KBM-7 (cell line): ENCODE measurements at regions not wholly inside any gene's neighbourhood (a gene's known extent, or its start where the extent isn't known, plus 50 kb on each side); places are given as distances from the start of the nearest gene placed in this dataset.

Experiments
- DNase-seq: peaks from one replicate; pipeline ENCODE4 v3.0.0-alpha.2; 2015
- in situ Hi-C: fragments of 300-500 bp; cut with MboI; formaldehyde crosslinking; loops from 2 replicates; pipeline ENCODE4 v1.14.3; 2020; ENCODE audit warnings: low sequenced_read_pairs, low pct_unique_long_range_greater_than_20kb, mixed read lengths

DNA sequence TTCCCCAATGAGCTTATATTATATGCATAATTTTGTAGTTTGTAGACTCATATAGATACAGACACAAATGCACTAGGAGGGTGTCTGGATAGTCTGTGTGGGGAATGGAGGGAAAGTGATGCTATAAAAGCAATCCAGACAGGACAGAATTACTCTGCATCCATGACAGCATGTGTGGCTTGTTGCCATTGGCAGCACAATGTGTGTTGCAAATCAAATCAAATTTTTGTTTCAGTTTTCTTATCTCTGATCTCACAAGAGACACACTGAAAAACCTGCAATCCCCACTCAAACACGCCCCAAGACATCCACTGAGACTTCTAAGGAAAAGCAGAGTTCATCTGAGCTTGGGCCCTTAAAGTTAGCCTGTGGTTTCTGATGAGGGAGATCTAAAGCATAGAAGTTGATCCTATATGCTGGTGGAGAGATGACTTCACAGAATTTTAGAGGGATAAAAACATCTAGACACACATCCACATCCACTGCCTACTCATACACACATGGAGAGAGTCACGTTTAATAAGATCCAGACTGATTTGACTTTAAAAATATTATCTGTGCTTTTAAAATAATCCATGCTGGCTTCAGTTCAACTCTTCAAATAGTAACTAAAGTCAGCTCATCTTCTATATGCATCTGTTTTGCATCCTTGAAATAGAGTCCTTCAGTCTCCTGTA, 313.0 kb upstream of the PLXNA2 start:
- DNase-seq = no peak
- in situ Hi-C loops = no loop called here

GRCh38 chr1:208557723-208558094, 313.5 kb upstream of the PLXNA2 start:
- DNase-seq = no peak
- in situ Hi-C loops = no loop called here

- in situ Hi-C loops = no loop called here
- no peak for DNase-seq
Observed at GRCh38 chr1:208559597-208560329, 315.6 kb upstream of the PLXNA2 start.

GRCh38 chr1:208562151-208562960, 318.2 kb upstream of the PLXNA2 start:
- DNase-seq = no peak
- in situ Hi-C loops = no loop called here

GRCh38 chr1:208564466-208564865, 320.3 kb upstream of the PLXNA2 start:
- no peak for DNase-seq
- in situ Hi-C loops = no loop called here

GRCh38 chr1:208565756-208566440, 321.7 kb upstream of the PLXNA2 start:
- no peak for DNase-seq
- in situ Hi-C loops = no loop called here

GRCh38 chr1:208569181-208569580, 325.0 kb upstream of the PLXNA2 start:
- in situ Hi-C loops = no loop called here
- no peak for DNase-seq

DNA sequence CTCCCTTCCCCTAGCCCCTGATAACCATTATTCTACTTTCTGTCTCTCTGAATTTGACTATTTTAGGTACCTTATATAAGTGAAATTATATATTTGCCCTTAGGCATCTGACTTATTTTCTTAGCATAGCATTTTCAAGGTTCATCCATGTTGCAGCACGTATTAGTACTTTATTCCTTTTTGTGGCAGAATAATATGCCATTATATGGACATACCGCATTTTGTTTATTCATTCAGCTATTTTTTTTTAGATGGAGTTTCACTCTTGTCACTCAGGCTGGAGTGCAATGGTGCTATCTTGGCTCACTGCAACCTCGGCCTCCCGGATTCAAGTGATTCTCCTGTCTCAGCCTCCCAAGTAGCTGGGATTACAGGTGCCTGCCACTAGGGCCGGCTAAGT, 326.2 kb upstream of the PLXNA2 start:
- in situ Hi-C loops = no loop called here
- DNase-seq = no peak

DNA sequence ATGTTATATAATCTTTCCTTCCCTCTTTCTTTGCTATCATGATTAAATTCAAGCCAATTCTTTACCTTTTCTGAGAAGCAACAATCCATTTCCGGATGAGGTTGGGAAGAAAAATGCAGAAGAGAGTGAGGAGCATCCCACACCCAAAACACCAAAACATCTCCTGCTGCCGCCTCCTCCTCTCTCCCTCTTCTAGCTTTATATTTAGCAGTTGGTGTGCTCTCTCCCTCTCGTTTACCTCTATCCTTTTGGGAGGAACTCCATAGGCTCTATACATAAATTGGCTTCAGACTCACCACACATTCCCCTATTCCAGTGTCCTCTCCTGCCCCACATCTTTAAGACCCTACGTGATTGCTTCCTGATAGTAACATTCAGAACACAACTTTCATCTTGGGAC, 332.2 kb upstream of the PLXNA2 start:
- in situ Hi-C loops = no loop called here
- DNase-seq = no peak

GRCh38 chr1:208577381-208577905, 333.3 kb upstream of the PLXNA2 start:
- in situ Hi-C loops = no loop called here
- DNase-seq = no peak

DNA sequence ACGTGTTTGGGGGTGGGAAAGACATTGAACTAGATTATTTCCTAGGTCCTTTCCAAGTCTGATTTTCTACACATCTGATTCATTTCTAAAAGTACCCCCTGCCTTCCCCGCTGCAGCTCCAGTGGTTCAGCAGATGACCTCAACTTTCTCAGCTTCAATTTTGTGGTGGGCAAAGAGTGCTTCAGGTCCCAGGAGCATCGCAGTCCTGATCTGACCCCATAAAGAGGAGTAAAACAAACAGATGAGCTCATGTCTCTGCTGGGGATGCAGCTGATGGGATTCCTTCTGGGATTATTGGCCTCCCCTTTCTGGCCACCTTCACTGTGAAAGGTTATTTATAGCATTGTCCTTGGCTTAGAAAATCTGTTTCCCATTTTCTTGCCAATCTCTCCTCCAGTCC, 337.0 kb upstream of the PLXNA2 start:
- DNase-seq = no peak
- in situ Hi-C loops = no loop called here

- DNase-seq = no peak
- in situ Hi-C loops = no loop called here
Observed at GRCh38 chr1:208581667-208582066, 337.5 kb upstream of the PLXNA2 start.

- in situ Hi-C loops = no loop called here
- DNase-seq = no peak
Observed at GRCh38 chr1:208584167-208584755, 340.1 kb upstream of the PLXNA2 start.

- in situ Hi-C loops = no loop called here
- no peak for DNase-seq
Observed at GRCh38 chr1:208587110-208587509, 342.9 kb upstream of the PLXNA2 start.

DNA sequence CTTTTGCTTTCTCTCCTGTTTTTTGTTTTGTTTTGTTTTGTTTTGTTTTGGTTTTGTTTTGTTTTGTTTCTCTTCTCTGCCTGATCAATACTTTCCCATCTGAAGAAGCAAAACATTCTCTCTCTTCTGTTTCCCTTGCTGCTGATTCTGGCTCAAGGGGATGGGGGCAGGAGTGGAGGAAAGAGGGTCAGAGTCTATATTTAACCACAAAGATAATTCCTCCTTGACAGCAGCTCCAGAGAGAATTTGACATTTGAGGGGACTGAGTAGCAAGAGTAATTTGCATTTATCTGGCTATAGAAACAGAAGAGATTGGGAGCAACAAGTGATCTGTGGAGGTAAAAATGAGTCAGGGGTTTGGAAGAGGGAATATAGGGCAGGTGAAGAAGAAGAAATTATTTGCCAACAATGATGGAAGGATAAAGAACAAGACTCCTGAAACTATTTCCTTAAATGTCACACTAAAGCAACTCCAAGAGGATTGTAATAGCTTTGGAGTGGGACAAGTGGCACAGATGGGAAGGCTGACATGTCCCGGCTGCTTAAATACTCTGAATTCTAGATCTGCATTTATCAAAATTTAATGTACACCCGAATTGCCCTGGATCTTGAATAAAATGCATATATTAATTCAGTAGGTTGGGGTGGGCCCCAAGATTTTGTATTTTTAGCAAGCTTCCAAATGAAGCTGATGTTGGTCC, 349.3 kb upstream of the PLXNA2 start:
- no peak for DNase-seq
- in situ Hi-C loops = no loop called here

GRCh38 chr1:208595236-208595635, 351.1 kb upstream of the PLXNA2 start:
- in situ Hi-C loops = no loop called here
- DNase-seq = no peak

- no peak for DNase-seq
- in situ Hi-C loops = no loop called here
Observed at GRCh38 chr1:208595745-208596144, 351.6 kb upstream of the PLXNA2 start.

DNA sequence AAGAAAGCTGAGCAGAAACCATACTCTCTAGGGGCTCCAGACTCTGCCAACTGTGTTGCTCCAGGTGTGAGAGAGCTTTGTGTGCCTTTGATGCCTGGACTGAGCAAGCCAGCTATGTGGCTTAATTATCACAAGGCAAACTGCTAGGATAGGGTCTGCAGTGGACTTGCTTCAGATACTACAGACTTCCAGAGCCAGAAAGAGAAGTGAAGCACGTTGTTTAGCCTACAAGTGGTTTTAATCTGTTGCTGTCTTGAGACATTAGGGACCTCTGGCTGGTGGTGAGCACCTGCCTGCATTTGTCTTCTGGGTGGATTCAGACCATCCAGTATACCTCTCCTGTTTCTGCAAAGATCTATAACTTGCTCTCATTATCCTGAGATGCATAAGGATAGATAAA, 353.4 kb upstream of the PLXNA2 start:
- no peak for DNase-seq
- in situ Hi-C loops = no loop called here

DNA sequence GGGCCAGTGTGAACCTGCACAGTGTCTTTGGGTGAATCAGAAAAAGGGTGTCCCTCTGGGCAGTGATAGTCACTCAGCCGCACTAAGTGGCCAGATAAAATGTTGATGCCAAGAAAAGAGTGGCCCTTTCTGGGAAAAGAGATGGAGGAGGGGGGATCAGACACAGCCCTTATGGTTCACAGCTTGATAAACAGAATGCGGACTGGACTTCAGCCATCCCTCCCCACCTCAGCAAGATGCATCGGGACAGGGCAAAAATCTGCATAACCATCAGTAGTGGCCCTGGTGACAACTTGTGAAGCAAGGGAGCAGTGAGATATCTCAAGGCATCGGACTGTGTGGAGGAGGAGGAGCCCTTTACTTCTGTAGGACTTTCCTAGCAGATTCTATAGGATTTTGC, 353.8 kb upstream of the PLXNA2 start:
- in situ Hi-C loops = no loop called here
- no peak for DNase-seq
